MM.1S (cell line): ENCODE measurements at regions not wholly inside any gene's neighbourhood (a gene's known extent, or its start where the extent isn't known, plus 50 kb on each side); places are given as distances from the start of the nearest gene placed in this dataset.

Experiments used
- EZH2 ChIP-seq: fragments of 300-600 bp; sonication (generic); optimal IDR thresholded peaks from 2 replicates; pipeline ENCODE3; 2017; ENCODE audit warnings: low read depth, mild to moderate bottlenecking, antibody characterized with exemption, low read length, mixed read lengths
- TF ChIP-seq, protein P1 (sequence below): fragments of 300-600 bp; sonication (generic); IDR thresholded peaks from 2 replicates; pipeline ENCODE4 v1.5.1; 2016; ENCODE audit warnings: antibody characterized with exemption, low read length, mixed read lengths

DNA sequence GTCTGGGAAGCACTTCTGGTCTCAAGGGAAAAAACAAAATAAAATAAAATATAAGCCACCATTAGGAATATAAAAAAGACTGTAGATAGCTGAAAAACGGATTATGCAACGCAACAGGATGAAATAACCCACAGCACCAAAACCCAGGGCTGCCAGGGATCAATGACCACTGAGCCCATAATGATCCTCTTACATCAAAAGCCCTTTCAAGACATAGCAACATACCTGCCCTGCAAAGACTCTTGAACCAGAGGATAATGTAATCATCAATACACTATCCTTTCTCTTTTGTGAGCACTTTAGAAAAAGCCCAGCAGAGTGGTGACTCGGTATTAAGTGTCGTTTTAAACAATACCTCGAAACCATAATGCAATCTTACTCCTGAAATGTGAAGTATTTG lies 235.0 kb upstream of the SOX21 start:
- TF ChIP-seq EZH2 = no peak
- TF ChIP-seq, protein P1, sequence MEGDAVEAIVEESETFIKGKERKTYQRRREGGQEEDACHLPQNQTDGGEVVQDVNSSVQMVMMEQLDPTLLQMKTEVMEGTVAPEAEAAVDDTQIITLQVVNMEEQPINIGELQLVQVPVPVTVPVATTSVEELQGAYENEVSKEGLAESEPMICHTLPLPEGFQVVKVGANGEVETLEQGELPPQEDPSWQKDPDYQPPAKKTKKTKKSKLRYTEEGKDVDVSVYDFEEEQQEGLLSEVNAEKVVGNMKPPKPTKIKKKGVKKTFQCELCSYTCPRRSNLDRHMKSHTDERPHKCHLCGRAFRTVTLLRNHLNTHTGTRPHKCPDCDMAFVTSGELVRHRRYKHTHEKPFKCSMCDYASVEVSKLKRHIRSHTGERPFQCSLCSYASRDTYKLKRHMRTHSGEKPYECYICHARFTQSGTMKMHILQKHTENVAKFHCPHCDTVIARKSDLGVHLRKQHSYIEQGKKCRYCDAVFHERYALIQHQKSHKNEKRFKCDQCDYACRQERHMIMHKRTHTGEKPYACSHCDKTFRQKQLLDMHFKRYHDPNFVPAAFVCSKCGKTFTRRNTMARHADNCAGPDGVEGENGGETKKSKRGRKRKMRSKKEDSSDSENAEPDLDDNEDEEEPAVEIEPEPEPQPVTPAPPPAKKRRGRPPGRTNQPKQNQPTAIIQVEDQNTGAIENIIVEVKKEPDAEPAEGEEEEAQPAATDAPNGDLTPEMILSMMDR = no peak
